ENCODE measurements at regions not wholly inside any gene's neighbourhood (a gene's known extent, or its start where the extent isn't known, plus 50 kb on each side); places are given as distances from the start of the nearest gene placed in this dataset.

GRCh38 chr7:17396692-17397091 is 98.2 kb downstream of the AHR start:
- H3K9me3 Mint-ChIP-seq: peaks cover 28% of the 10 kb centered on the region
- H3K4me1 Mint-ChIP-seq: peaks cover 19% of the 10 kb centered on the region
- DNase-seq: no peak
- POLR2A ChIA-PET: no interaction called here
- CTCF ChIA-PET: no interaction called here
- peaks cover 9% of the 10 kb centered on the region for H3K36me3 Mint-ChIP-seq (ENCODE audit: low read depth)
- no peak overlapping the region for H3K4me3 Mint-ChIP-seq
- H3K27me3 Mint-ChIP-seq: peaks cover 2% of the 10 kb centered on the region
- no peak overlapping the region for H3K27ac Mint-ChIP-seq

- ChIA-PET POLR2A (no interaction called here), CTCF (interaction anchor here (0.8 kb wide), 1 partner anchor 15 kb away, joined by 3 read pairs; no protein-coding TSS in a partner anchor)
- Mint-ChIP-seq H3K27ac (peak overlapping the region; percentile 81), H3K27me3 (peaks cover 6% of the 10 kb centered on the region), H3K4me3 (peak overlapping the region; percentile 26), H3K9me3 (peaks cover 6% of the 10 kb centered on the region), H3K36me3 (ENCODE audit: low read depth) (peaks cover 4% of the 10 kb centered on the region), H3K4me1 (peaks cover 33% of the 10 kb centered on the region)
- DNase-seq: no peak
Measured at GRCh38 chr7:17401791-17402627, 103.6 kb downstream of the AHR start.

DNA sequence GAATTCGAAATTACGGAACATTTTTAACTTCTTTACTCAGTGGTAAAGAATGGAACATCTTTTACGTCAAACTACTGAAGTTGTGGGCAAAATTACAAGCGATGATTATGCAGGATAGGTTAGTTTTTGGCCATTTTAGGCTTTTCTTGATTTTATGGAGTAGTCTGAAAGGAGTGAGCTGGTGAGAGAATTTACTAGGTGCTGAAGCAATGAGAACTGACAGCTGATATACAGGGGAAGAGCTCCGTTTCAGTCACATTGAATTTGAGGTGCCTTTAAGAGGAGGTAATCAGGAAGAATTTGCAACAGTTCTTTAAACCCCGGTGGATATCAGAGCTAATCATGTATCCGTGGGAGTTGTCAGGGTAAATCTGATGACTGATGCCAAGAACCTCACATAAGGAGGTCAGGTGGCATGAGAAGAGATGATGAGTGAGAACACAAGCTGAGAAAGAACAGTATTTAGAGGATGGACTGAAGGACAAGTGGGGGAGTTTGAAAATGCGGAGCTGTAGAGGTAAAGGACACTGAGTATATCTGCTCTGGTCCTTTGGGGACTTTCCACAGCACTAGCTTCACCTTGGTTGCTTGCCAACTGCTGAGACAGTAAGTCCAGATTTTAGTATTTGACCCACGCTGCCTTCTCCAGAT is 104.3 kb downstream of the AHR start:
- peaks cover 4% of the 10 kb centered on the region for H3K9me3 Mint-ChIP-seq
- peak overlapping the region; percentile 15 for H3K4me3 Mint-ChIP-seq
- POLR2A ChIA-PET: no interaction called here
- H3K4me1 Mint-ChIP-seq: peaks cover 33% of the 10 kb centered on the region
- peaks cover 8% of the 10 kb centered on the region for H3K27me3 Mint-ChIP-seq
- CTCF ChIA-PET: interaction anchor here (0.7 kb wide), 1 partner anchor 48 kb away, joined by 5 read pairs; no protein-coding TSS in a partner anchor
- H3K27ac Mint-ChIP-seq: peak overlapping the region; percentile 74
- DNase-seq: no peak
- peaks cover 4% of the 10 kb centered on the region for H3K36me3 Mint-ChIP-seq (ENCODE audit: low read depth)

GRCh38 chr7:17404006-17404405 is 105.6 kb downstream of the AHR start:
- no peak for DNase-seq
- H3K4me3 Mint-ChIP-seq: no peak overlapping the region
- peaks cover 2% of the 10 kb centered on the region for H3K9me3 Mint-ChIP-seq
- peaks cover 4% of the 10 kb centered on the region for H3K36me3 Mint-ChIP-seq (ENCODE audit: low read depth)
- CTCF ChIA-PET: interaction anchor here (1.2 kb wide), 1 partner anchor 9 kb away, joined by 3 read pairs; no protein-coding TSS in a partner anchor
- H3K27me3 Mint-ChIP-seq: peaks cover 8% of the 10 kb centered on the region
- POLR2A ChIA-PET: no interaction called here
- H3K4me1 Mint-ChIP-seq: peaks cover 33% of the 10 kb centered on the region
- no peak overlapping the region for H3K27ac Mint-ChIP-seq

- peaks cover 23% of the 10 kb centered on the region for H3K4me1 Mint-ChIP-seq
- H3K36me3 Mint-ChIP-seq (ENCODE audit: low read depth): peaks cover 2% of the 10 kb centered on the region
- no peak for DNase-seq
- H3K27ac Mint-ChIP-seq: no peak overlapping the region
- peaks cover 8% of the 10 kb centered on the region for H3K27me3 Mint-ChIP-seq
- ChIA-PET CTCF (interaction anchor here (0.6 kb wide), 1 partner anchor 8 kb away, joined by 3 read pairs; no protein-coding TSS in a partner anchor), POLR2A (no interaction called here)
- H3K4me3 Mint-ChIP-seq: no peak overlapping the region
- peaks cover 2% of the 10 kb centered on the region for H3K9me3 Mint-ChIP-seq
Measured at GRCh38 chr7:17405786-17406185, 107.3 kb downstream of the AHR start.

DNA sequence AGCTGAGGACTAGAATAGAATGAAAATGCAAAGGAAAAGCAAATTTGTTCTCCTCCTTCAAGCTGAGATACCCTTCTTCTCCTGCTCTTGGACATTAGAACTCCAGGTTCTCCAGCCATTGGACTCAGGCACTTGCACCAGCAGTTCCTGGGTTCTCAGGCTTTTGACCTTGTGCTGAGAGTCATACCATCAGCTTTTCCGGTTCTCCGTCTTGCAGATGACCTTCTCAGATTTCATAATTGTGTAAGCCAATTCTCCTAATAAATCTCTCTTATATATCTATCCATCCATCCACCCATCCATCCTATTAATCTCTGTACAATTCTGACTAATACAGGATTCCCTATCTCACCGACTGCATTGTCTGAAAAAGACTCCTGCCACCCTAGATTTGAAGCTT is 108.3 kb downstream of the AHR start:
- Mint-ChIP-seq H3K27me3 (peaks cover 8% of the 10 kb centered on the region), H3K4me3 (no peak overlapping the region), H3K27ac (no peak overlapping the region), H3K36me3 (ENCODE audit: low read depth) (peaks cover 2% of the 10 kb centered on the region), H3K4me1 (peaks cover 14% of the 10 kb centered on the region), H3K9me3 (no peaks in the 10 kb centered on the region)
- DNase-seq: no peak
- ChIA-PET POLR2A (no interaction called here), CTCF (no interaction called here)

GRCh38 chr7:17407229-17407628 is 108.8 kb downstream of the AHR start:
- Mint-ChIP-seq H3K36me3 (ENCODE audit: low read depth) (peaks cover 2% of the 10 kb centered on the region), H3K9me3 (no peaks in the 10 kb centered on the region), H3K4me1 (peaks cover 9% of the 10 kb centered on the region), H3K27me3 (peaks cover 8% of the 10 kb centered on the region), H3K27ac (no peak overlapping the region), H3K4me3 (no peak overlapping the region)
- ChIA-PET POLR2A (no interaction called here), CTCF (interaction anchor here (1.3 kb wide), 1 partner anchor 107 kb away, joined by 3 read pairs; no protein-coding TSS in a partner anchor)
- no peak for DNase-seq

GRCh38 chr7:17408245-17408903 is 109.9 kb downstream of the AHR start:
- no peaks in the 10 kb centered on the region for H3K4me1 Mint-ChIP-seq
- ChIA-PET POLR2A (no interaction called here), CTCF (interaction anchor here (1.3 kb wide), 1 partner anchor 106 kb away, joined by 3 read pairs; no protein-coding TSS in a partner anchor)
- H3K27ac Mint-ChIP-seq: no peak overlapping the region
- no peak overlapping the region for H3K4me3 Mint-ChIP-seq
- H3K36me3 Mint-ChIP-seq (ENCODE audit: low read depth): peaks cover 2% of the 10 kb centered on the region
- no peaks in the 10 kb centered on the region for H3K9me3 Mint-ChIP-seq
- H3K27me3 Mint-ChIP-seq: peaks cover 8% of the 10 kb centered on the region
- no peak for DNase-seq

- ChIA-PET POLR2A (no interaction called here), CTCF (no interaction called here)
- Mint-ChIP-seq H3K4me1 (no peaks in the 10 kb centered on the region), H3K27me3 (peaks cover 8% of the 10 kb centered on the region), H3K9me3 (no peaks in the 10 kb centered on the region), H3K4me3 (no peak overlapping the region), H3K36me3 (ENCODE audit: low read depth) (peaks cover 2% of the 10 kb centered on the region), H3K27ac (no peak overlapping the region)
- no peak for DNase-seq
Measured at GRCh38 chr7:17408904-17409290, 110.4 kb downstream of the AHR start.

DNA sequence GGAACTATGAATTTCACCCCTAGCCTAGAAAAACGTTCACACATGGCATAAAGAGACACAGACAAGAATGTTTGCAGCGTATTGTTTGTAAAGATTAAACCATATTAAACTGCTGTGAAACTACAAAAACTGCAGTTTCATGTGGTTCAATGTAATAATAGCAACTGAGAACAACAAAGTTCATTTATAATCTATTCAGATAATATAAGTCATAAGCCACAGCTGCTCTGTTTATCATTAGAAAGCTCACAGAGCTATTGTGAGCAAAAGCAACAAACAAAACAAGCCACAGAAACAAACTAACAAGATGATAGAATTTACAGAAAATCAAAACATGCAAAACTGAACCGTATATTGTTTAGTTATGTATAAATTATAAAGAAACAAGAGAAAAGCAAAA is 113.5 kb downstream of the AHR start:
- CTCF ChIA-PET: no interaction called here
- H3K27ac Mint-ChIP-seq: no peak overlapping the region
- POLR2A ChIA-PET: no interaction called here
- no peaks in the 10 kb centered on the region for H3K4me1 Mint-ChIP-seq
- H3K27me3 Mint-ChIP-seq: peaks cover 2% of the 10 kb centered on the region
- no peaks in the 10 kb centered on the region for H3K36me3 Mint-ChIP-seq (ENCODE audit: low read depth)
- H3K9me3 Mint-ChIP-seq: no peaks in the 10 kb centered on the region
- DNase-seq: no peak
- no peak overlapping the region for H3K4me3 Mint-ChIP-seq

GRCh38 chr7:17412883-17413282 is 114.4 kb downstream of the AHR start:
- Mint-ChIP-seq H3K27ac (no peak overlapping the region), H3K27me3 (no peaks in the 10 kb centered on the region), H3K9me3 (no peaks in the 10 kb centered on the region), H3K36me3 (ENCODE audit: low read depth) (no peaks in the 10 kb centered on the region), H3K4me1 (no peaks in the 10 kb centered on the region), H3K4me3 (no peak overlapping the region)
- DNase-seq: no peak
- POLR2A ChIA-PET: no interaction called here
- CTCF ChIA-PET: interaction anchor here (1.2 kb wide), 1 partner anchor 9 kb away, joined by 3 read pairs; no protein-coding TSS in a partner anchor

- Mint-ChIP-seq H3K27ac (no peak overlapping the region), H3K4me1 (no peaks in the 10 kb centered on the region), H3K9me3 (no peaks in the 10 kb centered on the region), H3K36me3 (ENCODE audit: low read depth) (no peaks in the 10 kb centered on the region), H3K4me3 (no peak overlapping the region), H3K27me3 (no peaks in the 10 kb centered on the region)
- ChIA-PET POLR2A (no interaction called here), CTCF (no interaction called here)
- no peak for DNase-seq
Measured at GRCh38 chr7:17415955-17416354, 117.5 kb downstream of the AHR start.

Measured in activated CD4-positive, alpha-beta T cell treated with anti-CD3 and anti-CD28 coated beads, Interleukin-2, amount 10 ng/mL, durations not matched to agents 7 days and 5 days (primary cell).